Astrocyte (in vitro differentiated cells and primary cell): ENCODE measurements at regions not wholly inside any gene's neighbourhood (a gene's known extent, or its start where the extent isn't known, plus 50 kb on each side); places are given as distances from the start of the nearest gene placed in this dataset.

Experiments
- DNase-seq: peaks from one replicate; pipeline ENCODE4 v3.0.0-alpha.2; 2010; ENCODE audit warnings: low read depth
- FAIRE-seq: peaks from 2 replicates; lab custom pipeline; 2011; peaks lifted over from hg19 to GRCh38; lab: Jason Lieb, UNC
- H2AFZ ChIP-seq: 2 replicates; pipeline ENCODE4 v1.6.0; 2012; ENCODE audit warnings: low read depth, low read length, inconsistent platforms
- H3K27ac ChIP-seq: 2 replicates; pipeline ENCODE4 v1.5.1; 2011; ENCODE audit warnings: low read depth, low read length, inconsistent platforms
- H3K27me3 ChIP-seq: 2 replicates; pipeline ENCODE4 v1.6.0; 2011; ENCODE audit warnings: low read length, inconsistent platforms; ENCODE audit not compliant: insufficient read depth
- H3K36me3 ChIP-seq: 2 replicates; pipeline ENCODE4 v1.5.1; 2011; ENCODE audit warnings: low read length, inconsistent platforms; ENCODE audit not compliant: insufficient read depth
- H3K4me1 ChIP-seq: 2 replicates; pipeline ENCODE4 v1.5.1; 2011; ENCODE audit warnings: low read length, inconsistent platforms; ENCODE audit not compliant: insufficient read depth
- H3K4me2 ChIP-seq: 2 replicates; pipeline ENCODE4 v1.6.0; 2012; ENCODE audit warnings: low read length, inconsistent platforms
- H3K4me3 ChIP-seq: 2 replicates; pipeline ENCODE4 v1.5.1; 2011; ENCODE audit warnings: low read depth, mild to moderate bottlenecking, low read length, inconsistent platforms; ENCODE audit not compliant: insufficient read depth
- H3K79me2 ChIP-seq: 2 replicates; pipeline ENCODE4 v1.6.0; 2012; ENCODE audit warnings: mild to moderate bottlenecking, low read length, inconsistent platforms; ENCODE audit not compliant: insufficient read depth
- H3K9ac ChIP-seq: 2 replicates; pipeline ENCODE4 v1.6.0; 2012; ENCODE audit warnings: mild to moderate bottlenecking, low read length, inconsistent platforms
- H3K9me3 ChIP-seq: 2 replicates; pipeline ENCODE4 v1.5.1; 2012; ENCODE audit warnings: low read depth, mild to moderate bottlenecking, low read length, inconsistent platforms; ENCODE audit not compliant: insufficient read depth
- H4K20me1 ChIP-seq: 2 replicates; pipeline ENCODE4 v1.6.0; 2012; ENCODE audit warnings: low read length, inconsistent platforms; ENCODE audit not compliant: insufficient read depth
- H3K27ac Mint-ChIP-seq: one replicate; pipeline ENCODE4 v1.8.0; 2021; ENCODE audit warnings: mild to moderate bottlenecking, mixed read lengths; ENCODE audit not compliant: unreplicated experiment
- H3K27me3 Mint-ChIP-seq: one replicate; pipeline ENCODE4 v1.8.0; 2021; ENCODE audit warnings: low read depth, mixed read lengths; ENCODE audit not compliant: unreplicated experiment
- H3K36me3 Mint-ChIP-seq: one replicate; pipeline ENCODE4 v1.8.0; 2021; ENCODE audit warnings: low read depth, mixed read lengths; ENCODE audit not compliant: unreplicated experiment
- H3K4me1 Mint-ChIP-seq: one replicate; pipeline ENCODE4 v1.8.0; 2021; ENCODE audit warnings: low read depth, mixed read lengths; ENCODE audit not compliant: unreplicated experiment
- H3K4me3 Mint-ChIP-seq: one replicate; pipeline ENCODE4 v1.8.0; 2021; ENCODE audit warnings: mild to moderate bottlenecking, moderate library complexity, mixed read lengths; ENCODE audit not compliant: unreplicated experiment
- H3K9me3 Mint-ChIP-seq: one replicate; pipeline ENCODE4 v1.8.0; 2021; ENCODE audit warnings: mild to moderate bottlenecking, mixed read lengths; ENCODE audit not compliant: unreplicated experiment
- EZH2 ChIP-seq: IDR thresholded peaks from 2 replicates; pipeline ENCODE4 v1.6.1; 2012; ENCODE audit warnings: mild to moderate bottlenecking, low read length, inconsistent platforms; ENCODE audit not compliant: insufficient read depth
- TF ChIP-seq, protein P1 (sequence below): IDR thresholded peaks from 2 replicates; pipeline ENCODE4 v1.5.1; 2011; ENCODE audit warnings: low read depth, mild to moderate bottlenecking, inconsistent platforms, low read length, moderate library complexity; ENCODE audit not compliant: insufficient read depth

GRCh38 chr4:108270466-108271450, 102.0 kb upstream of the LEF1 start:
- no peak overlapping the region for H3K4me3 Mint-ChIP-seq
- peak overlapping the region; percentile 12 for H3K4me2 ChIP-seq
- no peaks in the 10 kb centered on the region for H3K36me3 ChIP-seq
- TF ChIP-seq EZH2, result no peak
- TF ChIP-seq, protein P1, sequence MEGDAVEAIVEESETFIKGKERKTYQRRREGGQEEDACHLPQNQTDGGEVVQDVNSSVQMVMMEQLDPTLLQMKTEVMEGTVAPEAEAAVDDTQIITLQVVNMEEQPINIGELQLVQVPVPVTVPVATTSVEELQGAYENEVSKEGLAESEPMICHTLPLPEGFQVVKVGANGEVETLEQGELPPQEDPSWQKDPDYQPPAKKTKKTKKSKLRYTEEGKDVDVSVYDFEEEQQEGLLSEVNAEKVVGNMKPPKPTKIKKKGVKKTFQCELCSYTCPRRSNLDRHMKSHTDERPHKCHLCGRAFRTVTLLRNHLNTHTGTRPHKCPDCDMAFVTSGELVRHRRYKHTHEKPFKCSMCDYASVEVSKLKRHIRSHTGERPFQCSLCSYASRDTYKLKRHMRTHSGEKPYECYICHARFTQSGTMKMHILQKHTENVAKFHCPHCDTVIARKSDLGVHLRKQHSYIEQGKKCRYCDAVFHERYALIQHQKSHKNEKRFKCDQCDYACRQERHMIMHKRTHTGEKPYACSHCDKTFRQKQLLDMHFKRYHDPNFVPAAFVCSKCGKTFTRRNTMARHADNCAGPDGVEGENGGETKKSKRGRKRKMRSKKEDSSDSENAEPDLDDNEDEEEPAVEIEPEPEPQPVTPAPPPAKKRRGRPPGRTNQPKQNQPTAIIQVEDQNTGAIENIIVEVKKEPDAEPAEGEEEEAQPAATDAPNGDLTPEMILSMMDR, result no peak
- FAIRE-seq, result no peak
- no peaks in the 10 kb centered on the region for H3K79me2 ChIP-seq
- no peaks in the 10 kb centered on the region for H3K27me3 ChIP-seq
- H3K4me3 ChIP-seq, result no peak overlapping the region
- no peaks in the 10 kb centered on the region for H3K9me3 ChIP-seq
- H3K9ac ChIP-seq, result no peak overlapping the region
- peaks cover 2% of the 10 kb centered on the region for H3K9me3 Mint-ChIP-seq
- H2AFZ ChIP-seq, result no peak overlapping the region
- no peaks in the 10 kb centered on the region for H4K20me1 ChIP-seq
- peaks cover 9% of the 10 kb centered on the region for H3K4me1 ChIP-seq
- peaks cover 7% of the 10 kb centered on the region for H3K4me1 Mint-ChIP-seq
- DNase-seq, result peak; percentile 86
- no peak overlapping the region for H3K27ac Mint-ChIP-seq
- no peak overlapping the region for H3K27ac ChIP-seq
- no peaks in the 10 kb centered on the region for H3K27me3 Mint-ChIP-seq
- peaks cover under 1% of the 10 kb centered on the region for H3K36me3 Mint-ChIP-seq

- H3K4me1 ChIP-seq, result no peaks in the 10 kb centered on the region
- DNase-seq (no peak), FAIRE-seq (no peak)
- no peaks in the 10 kb centered on the region for H4K20me1 ChIP-seq
- TF ChIP-seq, protein P1, result no peak
- TF ChIP-seq EZH2, result no peak
- H2AFZ ChIP-seq, result no peak overlapping the region
- H3K9me3 ChIP-seq, result no peaks in the 10 kb centered on the region
- H3K4me3 ChIP-seq, result no peak overlapping the region
- H3K79me2 ChIP-seq, result no peaks in the 10 kb centered on the region
- peaks cover 2% of the 10 kb centered on the region for H3K9me3 Mint-ChIP-seq
- no peak overlapping the region for H3K27ac ChIP-seq
- H3K27me3 ChIP-seq, result no peaks in the 10 kb centered on the region
- H3K27ac Mint-ChIP-seq, result no peak overlapping the region
- H3K36me3 Mint-ChIP-seq, result peaks cover 2% of the 10 kb centered on the region
- H3K36me3 ChIP-seq, result no peaks in the 10 kb centered on the region
- no peaks in the 10 kb centered on the region for H3K4me1 Mint-ChIP-seq
- H3K4me2 ChIP-seq, result no peak overlapping the region
- H3K27me3 Mint-ChIP-seq, result peaks cover 15% of the 10 kb centered on the region
- H3K4me3 Mint-ChIP-seq, result no peak overlapping the region
- no peak overlapping the region for H3K9ac ChIP-seq
Measured at GRCh38 chr4:108264693-108265092, 96.0 kb upstream of the LEF1 start.

GRCh38 chr4:108263057-108263456, 94.3 kb upstream of the LEF1 start:
- Mint-ChIP-seq H3K27me3 (peaks cover 15% of the 10 kb centered on the region), H3K4me1 (no peaks in the 10 kb centered on the region), H3K9me3 (peaks cover 2% of the 10 kb centered on the region), H3K27ac (no peak overlapping the region), H3K36me3 (peaks cover 2% of the 10 kb centered on the region), H3K4me3 (no peak overlapping the region)
- Histone ChIP-seq H3K9ac (no peak overlapping the region), H4K20me1 (no peaks in the 10 kb centered on the region), H3K9me3 (no peaks in the 10 kb centered on the region), H3K4me1 (no peaks in the 10 kb centered on the region), H3K27ac (no peak overlapping the region), H3K36me3 (no peaks in the 10 kb centered on the region), H3K4me2 (no peak overlapping the region), H2AFZ (no peak overlapping the region), H3K27me3 (no peaks in the 10 kb centered on the region), H3K79me2 (no peaks in the 10 kb centered on the region), H3K4me3 (no peak overlapping the region)
- DNase-seq (no peak), FAIRE-seq (no peak)
- TF ChIP-seq EZH2, result no peak
- TF ChIP-seq, protein P1, result no peak
